SK-N-MC (cell line): ENCODE measurements at regions not wholly inside any gene's neighbourhood (a gene's known extent, or its start where the extent isn't known, plus 50 kb on each side); places are given as distances from the start of the nearest gene placed in this dataset.

Experiments
- EZH2 ChIP-seq: fragments of 200-600 bp; sonication (generic); IDR thresholded peaks from one replicate; pipeline ENCODE4 v1.6.1; 2017; ENCODE audit warnings: antibody characterized with exemption
- POLR2AphosphoS5 ChIP-seq: IDR thresholded peaks from 2 replicates; pipeline ENCODE4 v1.6.1; 2012; ENCODE audit warnings: mild to moderate bottlenecking, low read depth, low read length, borderline replicate concordance

GRCh38 chr13:31957772-31958171 is 73.8 kb upstream of the FRY start:
- TF ChIP-seq POLR2AphosphoS5 (no peak), EZH2 (no peak)
